HT-29 (cell line): ENCODE measurements at regions not wholly inside any gene's neighbourhood (a gene's known extent, or its start where the extent isn't known, plus 50 kb on each side); places are given as distances from the start of the nearest gene placed in this dataset.
A peak's percentile ranks its signal among the peaks of the same experiment; 100 is the strongest.

Experiments used
- DNase-seq: peaks from one replicate; pipeline ENCODE4 v3.0.0-alpha.2; 2015; ENCODE audit warnings: low spot score

DNA sequence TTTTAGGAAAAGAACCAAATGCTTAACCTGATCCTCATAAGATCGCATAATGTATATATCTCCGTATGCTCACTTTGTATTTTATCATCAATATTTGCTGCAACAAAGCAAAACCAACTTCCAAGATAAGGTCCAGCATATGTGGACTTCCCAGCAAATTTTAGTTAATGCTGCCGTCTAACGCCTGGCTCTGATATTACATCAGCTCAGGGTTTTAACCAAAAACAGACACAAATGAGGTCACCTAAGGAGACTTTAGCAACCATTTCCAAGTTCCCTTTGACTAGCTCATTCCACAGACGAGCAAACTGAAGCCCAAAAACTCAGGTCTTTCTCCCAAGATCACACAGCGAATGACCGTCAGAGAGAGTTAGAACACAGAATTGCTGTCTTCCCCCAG is 59.4 kb upstream of the UCN3 start:
- DNase-seq, result no peak

DNA sequence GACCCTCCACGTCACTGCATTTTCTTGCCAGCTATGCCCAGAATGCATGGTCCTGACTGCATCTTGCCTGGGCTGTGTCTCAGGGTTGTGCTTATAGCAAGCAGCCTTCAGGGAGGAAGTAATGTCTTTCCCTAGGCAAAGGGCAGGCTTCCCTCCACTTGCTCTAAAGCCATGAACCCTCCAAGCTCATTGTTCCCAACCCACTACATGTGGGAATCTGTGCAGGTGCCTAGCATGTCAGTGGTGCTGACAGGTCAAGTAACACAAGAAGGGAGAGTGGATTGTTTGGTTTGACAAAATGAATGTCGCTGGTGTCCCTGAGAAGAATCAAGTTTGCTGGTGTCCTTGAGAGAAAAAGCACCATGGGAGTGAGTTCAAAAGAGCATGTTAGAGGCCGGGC is 53.9 kb upstream of the UCN3 start:
- no peak for DNase-seq

DNA sequence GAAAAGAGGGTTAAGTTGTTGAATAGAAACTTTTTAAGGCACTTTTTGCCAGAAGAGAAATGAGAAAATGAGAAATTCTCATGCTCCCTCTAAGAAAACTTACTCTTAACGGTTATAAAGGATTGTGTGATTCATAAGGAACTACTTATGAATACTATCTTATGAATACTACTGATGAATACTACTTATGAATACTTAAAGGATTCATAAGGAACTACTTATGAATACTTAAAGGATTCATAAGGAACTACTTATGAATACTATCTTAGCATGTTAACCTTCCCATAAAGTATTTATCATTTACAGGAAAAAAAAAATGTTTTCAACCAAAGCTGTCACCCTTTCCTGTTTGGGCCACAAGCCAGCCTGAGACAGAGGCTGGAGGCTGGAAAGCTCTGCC is 53.1 kb upstream of the UCN3 start:
- DNase-seq, result no peak

DNA sequence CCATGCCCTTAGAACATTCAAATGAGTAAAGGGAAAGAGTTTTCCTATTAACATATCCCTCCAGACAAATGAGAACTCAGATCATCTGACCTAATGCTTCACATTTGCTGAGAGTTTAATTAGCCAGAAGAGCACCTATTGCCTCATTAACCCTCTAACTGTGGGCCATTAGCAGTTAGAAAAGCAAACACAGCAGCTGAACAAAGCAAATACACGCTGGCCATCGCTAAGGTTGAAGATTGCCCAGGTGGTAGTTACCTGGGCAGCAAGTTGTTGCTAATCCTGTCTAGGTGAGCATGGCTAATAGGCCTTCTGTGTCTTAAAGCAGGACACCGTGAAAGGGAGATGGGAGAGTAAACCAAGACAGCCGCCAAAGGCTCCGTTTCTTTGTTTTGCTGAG is 49.9 kb upstream of the UCN3 start:
- peak; percentile 58 for DNase-seq
